ENCODE measurements at regions not wholly inside any gene's neighbourhood (a gene's known extent, or its start where the extent isn't known, plus 50 kb on each side); places are given as distances from the start of the nearest gene placed in this dataset.

GRCh38 chr20:10854976-10855375, 181.2 kb upstream of the JAG1 start:
- H3K9me3 ChIP-seq (ENCODE audit: control insufficient read depth, insufficient read depth, low read length): no peaks in the 10 kb centered on the region
- H3K9ac ChIP-seq (ENCODE audit: low read depth, low read length): no peak overlapping the region

GRCh38 chr20:10855778-10856177, 182.0 kb upstream of the JAG1 start:
- H3K9ac ChIP-seq (ENCODE audit: low read depth, low read length): no peak overlapping the region
- H3K4me1 ChIP-seq (ENCODE audit: insufficient read depth, low read length): no peaks in the 10 kb centered on the region
- no peaks in the 10 kb centered on the region for H3K9me3 ChIP-seq (ENCODE audit: control insufficient read depth, insufficient read depth, low read length)
- no peaks in the 10 kb centered on the region for H3K36me3 ChIP-seq (ENCODE audit: insufficient read depth, low read length)

More at GRCh38 chr20:10854976-10855375, 181.2 kb upstream of the JAG1 start:
- no peaks in the 10 kb centered on the region; the same call in 1 of the 2 replicates for H3K36me3 ChIP-seq (ENCODE audit: insufficient read depth, low read length)
- no peaks in the 10 kb centered on the region for H3K4me1 ChIP-seq (ENCODE audit: insufficient read depth, low read length)

GRCh38 chr20:10856237-10857015, 182.6 kb upstream of the JAG1 start:
- Histone ChIP-seq H3K36me3 (ENCODE audit: insufficient read depth, low read length) (no peaks in the 10 kb centered on the region), H3K4me1 (ENCODE audit: insufficient read depth, low read length) (no peaks in the 10 kb centered on the region), H3K9me3 (ENCODE audit: control insufficient read depth, insufficient read depth, low read length) (no peaks in the 10 kb centered on the region), H3K9ac (ENCODE audit: low read depth, low read length) (no peak overlapping the region)

DNA sequence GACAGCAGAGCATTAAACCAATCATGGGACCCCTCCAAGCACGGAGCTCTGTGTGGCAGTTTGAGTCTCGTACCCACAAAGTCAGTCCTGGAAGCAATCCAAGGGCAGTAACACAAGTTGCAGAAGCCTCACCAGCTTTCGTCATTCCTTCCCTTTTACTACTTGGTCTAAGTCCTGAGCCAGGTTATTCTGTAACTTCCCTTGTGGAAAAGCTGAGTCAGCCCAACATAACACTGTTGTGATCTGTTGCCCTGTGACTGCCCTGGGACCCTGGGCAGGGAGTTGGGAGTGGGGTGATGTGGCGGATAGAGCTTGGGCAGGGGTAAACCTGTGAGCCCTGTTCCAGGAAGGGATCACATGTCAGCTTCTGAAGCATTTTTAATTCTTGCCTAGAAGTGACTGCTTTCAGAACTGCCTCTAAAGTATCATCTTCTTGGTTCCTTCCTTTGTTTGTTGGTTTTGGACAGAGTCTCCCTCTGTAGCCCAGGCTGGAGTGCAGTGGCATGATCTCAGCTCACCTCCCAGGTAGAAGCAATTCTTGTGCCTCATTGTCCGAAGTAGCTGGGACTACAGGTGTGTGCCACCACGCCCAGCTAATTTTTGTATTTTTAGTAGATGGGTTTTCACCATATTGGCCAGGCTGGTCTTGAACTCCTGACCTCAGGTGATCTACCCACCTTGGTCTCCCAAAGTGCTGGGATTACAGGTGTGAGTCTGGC, 183.7 kb upstream of the JAG1 start:
- no peaks in the 10 kb centered on the region for H3K9me3 ChIP-seq (ENCODE audit: control insufficient read depth, insufficient read depth, low read length)
- no peak overlapping the region for H3K9ac ChIP-seq (ENCODE audit: low read depth, low read length)
- H3K4me1 ChIP-seq (ENCODE audit: insufficient read depth, low read length): no peaks in the 10 kb centered on the region
- no peaks in the 10 kb centered on the region for H3K36me3 ChIP-seq (ENCODE audit: insufficient read depth, low read length)

DNA sequence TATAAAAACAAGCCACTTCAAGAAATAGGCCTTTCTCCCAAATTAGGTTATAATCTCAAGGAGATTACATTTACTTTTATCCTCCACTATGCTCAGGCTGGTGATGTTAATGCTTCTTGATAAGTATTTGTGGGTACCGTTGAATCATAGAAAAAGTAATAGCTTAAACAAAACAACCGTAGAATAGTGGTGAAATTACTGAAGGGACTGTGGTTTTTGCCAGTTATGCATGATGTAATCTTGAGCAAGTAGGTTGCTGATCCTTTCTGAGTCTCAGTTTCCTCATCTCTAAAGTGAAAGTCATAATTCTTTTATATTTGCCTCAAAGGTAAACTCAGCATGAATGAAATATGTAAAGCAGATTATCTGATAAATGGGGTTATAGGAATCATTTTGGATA, 187.3 kb upstream of the JAG1 start:
- peaks cover 11% of the 10 kb centered on the region; the same call in 1 of the 2 replicates for H3K4me1 ChIP-seq (ENCODE audit: insufficient read depth, low read length)
- H3K9me3 ChIP-seq (ENCODE audit: control insufficient read depth, insufficient read depth, low read length): no peaks in the 10 kb centered on the region
- H3K36me3 ChIP-seq (ENCODE audit: insufficient read depth, low read length): no peaks in the 10 kb centered on the region
- H3K9ac ChIP-seq (ENCODE audit: low read depth, low read length): no peak overlapping the region

DNA sequence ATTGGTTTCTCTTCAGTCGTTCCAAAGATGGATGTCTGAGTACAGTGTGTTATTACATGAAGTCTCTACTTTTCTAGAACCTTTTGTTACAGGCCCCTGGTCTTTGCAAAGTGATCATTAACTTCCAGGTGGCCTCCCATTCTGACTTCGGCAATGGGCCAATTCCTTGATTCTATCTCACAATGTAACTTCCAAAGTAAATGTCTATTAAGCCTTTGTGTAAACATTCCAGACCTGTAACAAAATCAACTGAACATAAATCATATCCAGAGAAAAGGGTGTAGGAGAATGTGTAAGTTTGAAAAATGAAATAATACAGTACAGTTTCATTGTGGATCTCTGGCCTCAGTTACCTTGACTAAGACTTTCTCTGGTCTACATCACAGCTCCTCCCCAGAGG, 187.8 kb upstream of the JAG1 start:
- Histone ChIP-seq H3K36me3 (ENCODE audit: insufficient read depth, low read length) (no peaks in the 10 kb centered on the region), H3K9ac (ENCODE audit: low read depth, low read length) (no peak overlapping the region), H3K4me1 (ENCODE audit: insufficient read depth, low read length) (peaks cover 11% of the 10 kb centered on the region; the same call in 1 of the 2 replicates), H3K9me3 (ENCODE audit: control insufficient read depth, insufficient read depth, low read length) (no peaks in the 10 kb centered on the region)

DNA sequence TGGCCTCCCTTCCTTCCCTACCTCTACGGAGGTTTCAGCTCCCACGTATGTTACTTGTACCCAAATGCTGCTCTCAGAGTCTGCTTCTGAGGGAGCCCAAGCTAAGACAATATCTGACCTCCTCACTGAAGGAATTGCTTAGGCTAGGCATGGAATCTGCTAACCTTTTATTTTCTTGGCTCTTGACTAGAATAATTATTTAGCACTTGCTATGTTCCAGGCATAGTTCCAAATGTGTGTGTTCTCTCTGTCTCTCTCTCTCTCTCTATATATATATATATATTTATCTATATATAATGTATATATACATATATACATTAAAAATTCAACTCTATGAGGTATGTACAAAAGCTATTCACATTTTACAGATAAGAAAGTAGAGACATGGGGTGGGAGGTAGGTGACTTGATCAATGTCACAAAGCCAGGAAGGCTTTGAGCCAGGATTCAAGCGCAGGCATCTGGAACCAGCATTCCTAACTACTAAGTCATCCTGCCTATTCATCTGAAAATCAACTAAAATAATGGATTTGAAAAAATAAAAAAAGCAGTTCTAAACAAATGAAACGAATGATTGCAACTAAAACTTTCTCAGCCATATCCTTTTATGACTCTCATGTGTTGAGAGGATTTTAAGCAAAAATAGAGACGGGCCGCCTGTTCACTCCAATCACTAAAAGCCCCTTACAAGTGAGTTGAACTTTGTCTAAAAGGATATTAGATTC, 189.7 kb upstream of the JAG1 start:
- Histone ChIP-seq H3K36me3 (ENCODE audit: insufficient read depth, low read length) (no peaks in the 10 kb centered on the region), H3K9ac (ENCODE audit: low read depth, low read length) (no peak overlapping the region), H3K4me1 (ENCODE audit: insufficient read depth, low read length) (peaks cover 11% of the 10 kb centered on the region; the same call in 1 of the 2 replicates), H3K9me3 (ENCODE audit: control insufficient read depth, insufficient read depth, low read length) (no peaks in the 10 kb centered on the region)

DNA sequence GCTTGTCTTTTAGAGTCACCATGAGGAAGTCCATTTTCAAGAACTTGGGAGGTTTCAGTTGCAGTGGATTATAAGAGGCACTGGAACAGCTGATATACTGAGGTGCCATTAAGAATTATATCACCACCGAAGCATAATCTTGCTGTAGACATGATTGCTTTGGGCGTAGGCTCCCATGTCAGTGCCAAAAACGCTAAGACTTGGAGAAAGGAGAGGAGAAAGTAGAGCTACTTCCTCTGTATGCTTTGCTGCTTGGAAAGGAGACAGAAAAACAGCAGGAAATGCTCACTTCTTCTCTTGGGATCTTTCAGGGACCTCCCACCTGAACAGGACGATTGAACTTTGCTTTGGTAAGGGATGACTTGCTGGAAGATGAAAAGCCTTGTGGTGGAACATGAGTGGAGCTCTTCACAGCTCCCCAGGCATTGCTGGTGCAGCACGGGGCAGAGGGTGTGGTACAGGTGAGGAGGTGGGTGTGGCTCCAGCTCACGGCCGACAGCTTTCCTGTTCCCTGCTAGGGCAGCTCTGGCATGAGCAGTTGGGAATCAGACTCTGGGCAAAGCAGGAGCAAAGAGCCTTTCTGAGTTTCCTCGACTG, 190.4 kb upstream of the JAG1 start:
- Histone ChIP-seq H3K4me1 (ENCODE audit: insufficient read depth, low read length) (peaks cover 11% of the 10 kb centered on the region; the same call in 1 of the 2 replicates), H3K9ac (ENCODE audit: low read depth, low read length) (no peak overlapping the region)

DNA sequence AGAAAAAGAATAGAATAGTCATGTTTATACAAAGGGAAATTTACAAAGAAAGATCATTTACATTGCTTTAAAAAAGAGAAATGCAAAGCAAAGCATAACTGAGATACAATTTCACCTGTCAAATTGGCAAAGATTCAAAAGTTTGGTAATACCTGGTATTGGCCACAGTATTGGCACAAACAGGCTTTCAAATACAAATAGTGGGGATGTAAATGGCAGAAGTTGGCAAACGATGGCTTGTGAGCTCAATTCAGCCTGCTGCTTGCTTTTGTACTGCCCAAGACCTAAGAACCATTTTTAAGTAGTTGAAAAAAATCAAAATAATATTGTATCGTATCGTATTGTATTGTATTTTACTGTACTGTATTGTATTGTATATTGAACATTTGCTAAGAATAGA, 194.5 kb upstream of the JAG1 start:
- Histone ChIP-seq H3K9me3 (ENCODE audit: control insufficient read depth, insufficient read depth, low read length) (no peaks in the 10 kb centered on the region), H3K36me3 (ENCODE audit: insufficient read depth, low read length) (no peaks in the 10 kb centered on the region), H3K4me1 (ENCODE audit: insufficient read depth, low read length) (peaks cover 11% of the 10 kb centered on the region; the same call in 1 of the 2 replicates), H3K9ac (ENCODE audit: low read depth, low read length) (no peak overlapping the region)

More for the DNA sequence above, 190.4 kb upstream of the JAG1 start:
- H3K9me3 ChIP-seq (ENCODE audit: control insufficient read depth, insufficient read depth, low read length): no peaks in the 10 kb centered on the region
- H3K36me3 ChIP-seq (ENCODE audit: insufficient read depth, low read length): no peaks in the 10 kb centered on the region

- H3K4me1 ChIP-seq (ENCODE audit: insufficient read depth, low read length): no peaks in the 10 kb centered on the region
- H3K9me3 ChIP-seq (ENCODE audit: control insufficient read depth, insufficient read depth, low read length): peaks cover 2% of the 10 kb centered on the region; the same call in 1 of the 2 replicates
- no peaks in the 10 kb centered on the region for H3K36me3 ChIP-seq (ENCODE audit: insufficient read depth, low read length)
- H3K9ac ChIP-seq (ENCODE audit: low read depth, low read length): no peak overlapping the region
Measured at GRCh38 chr20:10873026-10873425, 199.2 kb upstream of the JAG1 start.

- Histone ChIP-seq H3K36me3 (ENCODE audit: insufficient read depth, low read length) (no peaks in the 10 kb centered on the region), H3K9me3 (ENCODE audit: control insufficient read depth, insufficient read depth, low read length) (peaks cover 2% of the 10 kb centered on the region; the same call in 1 of the 2 replicates), H3K9ac (ENCODE audit: low read depth, low read length) (no peak overlapping the region), H3K4me1 (ENCODE audit: insufficient read depth, low read length) (no peaks in the 10 kb centered on the region)
Measured at GRCh38 chr20:10875653-10876052, 201.9 kb upstream of the JAG1 start.

DNA sequence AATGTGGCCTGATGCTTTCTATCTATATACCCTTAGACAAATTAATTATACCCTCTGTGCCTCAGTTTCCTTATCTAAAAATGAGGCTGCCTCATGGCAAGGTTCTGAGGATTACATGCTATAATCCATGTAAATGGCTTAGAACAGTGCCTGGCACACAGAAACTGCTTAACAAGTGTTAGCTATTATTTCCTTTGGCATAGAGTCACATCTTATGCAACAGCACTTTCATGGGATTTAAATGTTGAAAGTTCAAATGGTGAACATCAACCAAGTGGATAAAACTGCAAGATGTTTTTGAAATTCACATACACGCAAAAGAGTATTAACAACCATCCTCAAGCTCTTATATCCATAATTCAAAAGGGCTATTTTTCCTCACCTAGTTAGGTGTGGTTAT, 202.8 kb upstream of the JAG1 start:
- Histone ChIP-seq H3K36me3 (ENCODE audit: insufficient read depth, low read length) (no peaks in the 10 kb centered on the region), H3K4me1 (ENCODE audit: insufficient read depth, low read length) (no peaks in the 10 kb centered on the region)

DNA sequence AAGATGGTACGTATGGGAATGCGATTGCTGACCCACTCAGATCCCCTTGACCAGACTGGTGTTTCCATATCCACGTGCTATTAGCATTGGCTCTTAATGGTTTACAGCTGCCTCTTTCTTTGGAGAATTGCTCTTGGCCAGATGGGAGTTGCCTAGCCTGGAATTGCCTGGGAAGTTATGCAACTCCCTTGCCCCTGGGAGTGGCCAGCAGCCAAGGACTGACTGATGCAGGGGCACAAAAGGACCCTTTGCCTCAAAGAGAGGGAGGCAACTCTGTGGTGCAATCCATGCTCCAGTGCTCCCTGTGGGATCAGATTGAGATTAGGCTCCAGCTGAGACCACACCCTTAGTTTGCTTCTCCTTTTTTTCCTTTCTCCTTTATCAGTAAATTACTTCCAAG, 203.5 kb upstream of the JAG1 start:
- peaks cover 2% of the 10 kb centered on the region; the same call in 1 of the 2 replicates for H3K9me3 ChIP-seq (ENCODE audit: control insufficient read depth, insufficient read depth, low read length)

More for the DNA sequence above, 202.8 kb upstream of the JAG1 start:
- Histone ChIP-seq H3K9me3 (ENCODE audit: control insufficient read depth, insufficient read depth, low read length) (peaks cover 2% of the 10 kb centered on the region; the same call in 1 of the 2 replicates), H3K9ac (ENCODE audit: low read depth, low read length) (no peak overlapping the region)

DNA sequence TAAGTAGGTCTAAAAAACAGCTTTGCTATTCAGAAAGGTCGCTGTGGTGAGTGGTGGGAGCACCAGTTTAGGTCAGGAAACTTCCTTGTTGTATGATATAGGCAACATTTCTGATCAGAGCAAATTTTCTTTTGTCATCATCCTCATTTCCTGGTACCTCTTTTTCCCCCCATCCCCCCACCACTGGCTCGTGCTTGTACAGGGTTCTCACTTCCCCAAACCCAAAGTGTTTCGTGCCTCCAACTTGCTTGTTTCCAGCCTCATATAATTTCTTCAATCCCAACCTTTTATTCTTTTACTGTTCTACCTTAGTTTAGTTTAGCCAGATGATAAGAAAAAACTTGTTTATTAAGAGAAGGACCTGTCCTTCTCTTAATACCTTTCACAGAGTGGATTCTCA, 209.4 kb upstream of the JAG1 start:
- Histone ChIP-seq H3K9me3 (ENCODE audit: control insufficient read depth, insufficient read depth, low read length) (no peaks in the 10 kb centered on the region), H3K4me1 (ENCODE audit: insufficient read depth, low read length) (no peaks in the 10 kb centered on the region), H3K9ac (ENCODE audit: low read depth, low read length) (no peak overlapping the region), H3K36me3 (ENCODE audit: insufficient read depth, low read length) (no peaks in the 10 kb centered on the region)

More for the DNA sequence above, 203.5 kb upstream of the JAG1 start:
- no peaks in the 10 kb centered on the region for H3K36me3 ChIP-seq (ENCODE audit: insufficient read depth, low read length)
- no peak overlapping the region for H3K9ac ChIP-seq (ENCODE audit: low read depth, low read length)
- H3K4me1 ChIP-seq (ENCODE audit: insufficient read depth, low read length): no peaks in the 10 kb centered on the region
